BJ (cell line): ENCODE measurements at regions not wholly inside any gene's neighbourhood (a gene's known extent, or its start where the extent isn't known, plus 50 kb on each side); places are given as distances from the start of the nearest gene placed in this dataset.

ENCODE experiments used
- CTCF ChIA-PET: fragments of 350-600 bp; formaldehyde crosslinking; extraction: SDS; loops from one replicate; lab custom pipeline; 2021; ENCODE audit warnings: antibody characterized with exemption, inconsistent platforms; lab: Yijun Ruan, JAX
- POLR2A ChIA-PET: fragments of 300-600 bp; sonication (Branson Sonifier 250); formaldehyde crosslinking; extraction: SDS; loops from one replicate; lab custom pipeline; 2021; ENCODE audit warnings: antibody characterized with exemption; lab: Charles Lee
- DNase-seq: peaks from one replicate; pipeline ENCODE4 v3.0.0-alpha.2; 2011; ENCODE audit warnings: low read depth
- H3K27me3 ChIP-seq: 2 replicates; pipeline ENCODE4 v1.6.0; 2011; ENCODE audit warnings: low read length; ENCODE audit not compliant: control insufficient read depth, insufficient read depth
- H3K36me3 ChIP-seq: 2 replicates; pipeline ENCODE4 v1.5.1; 2011; ENCODE audit warnings: low read length; ENCODE audit not compliant: control insufficient read depth, insufficient read depth
- H3K4me3 ChIP-seq: 2 replicates; pipeline ENCODE4 v1.5.1; 2011; ENCODE audit warnings: low read depth, mild to moderate bottlenecking, control low read depth, low read length
- TF ChIP-seq, protein P1 (sequence below): IDR thresholded peaks from 2 replicates; pipeline ENCODE4 v1.5.1; 2011; ENCODE audit warnings: low read depth, mild to moderate bottlenecking, control low read depth, inconsistent platforms, low read length, moderate library complexity; ENCODE audit not compliant: insufficient read depth

GRCh38 chr16:86826941-86827340 is 248.6 kb downstream of the FOXL1 start:
- TF ChIP-seq, protein P1, sequence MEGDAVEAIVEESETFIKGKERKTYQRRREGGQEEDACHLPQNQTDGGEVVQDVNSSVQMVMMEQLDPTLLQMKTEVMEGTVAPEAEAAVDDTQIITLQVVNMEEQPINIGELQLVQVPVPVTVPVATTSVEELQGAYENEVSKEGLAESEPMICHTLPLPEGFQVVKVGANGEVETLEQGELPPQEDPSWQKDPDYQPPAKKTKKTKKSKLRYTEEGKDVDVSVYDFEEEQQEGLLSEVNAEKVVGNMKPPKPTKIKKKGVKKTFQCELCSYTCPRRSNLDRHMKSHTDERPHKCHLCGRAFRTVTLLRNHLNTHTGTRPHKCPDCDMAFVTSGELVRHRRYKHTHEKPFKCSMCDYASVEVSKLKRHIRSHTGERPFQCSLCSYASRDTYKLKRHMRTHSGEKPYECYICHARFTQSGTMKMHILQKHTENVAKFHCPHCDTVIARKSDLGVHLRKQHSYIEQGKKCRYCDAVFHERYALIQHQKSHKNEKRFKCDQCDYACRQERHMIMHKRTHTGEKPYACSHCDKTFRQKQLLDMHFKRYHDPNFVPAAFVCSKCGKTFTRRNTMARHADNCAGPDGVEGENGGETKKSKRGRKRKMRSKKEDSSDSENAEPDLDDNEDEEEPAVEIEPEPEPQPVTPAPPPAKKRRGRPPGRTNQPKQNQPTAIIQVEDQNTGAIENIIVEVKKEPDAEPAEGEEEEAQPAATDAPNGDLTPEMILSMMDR: no peak
- CTCF ChIA-PET: interaction anchor here (1.0 kb wide), 1 partner anchor 51 kb away, joined by 3 read pairs; no protein-coding TSS in a partner anchor
- Histone ChIP-seq H3K4me3 (no peak overlapping the region), H3K36me3 (no peaks in the 10 kb centered on the region), H3K27me3 (peaks cover 32% of the 10 kb centered on the region)
- POLR2A ChIA-PET: no interaction called here
- DNase-seq: no peak

DNA sequence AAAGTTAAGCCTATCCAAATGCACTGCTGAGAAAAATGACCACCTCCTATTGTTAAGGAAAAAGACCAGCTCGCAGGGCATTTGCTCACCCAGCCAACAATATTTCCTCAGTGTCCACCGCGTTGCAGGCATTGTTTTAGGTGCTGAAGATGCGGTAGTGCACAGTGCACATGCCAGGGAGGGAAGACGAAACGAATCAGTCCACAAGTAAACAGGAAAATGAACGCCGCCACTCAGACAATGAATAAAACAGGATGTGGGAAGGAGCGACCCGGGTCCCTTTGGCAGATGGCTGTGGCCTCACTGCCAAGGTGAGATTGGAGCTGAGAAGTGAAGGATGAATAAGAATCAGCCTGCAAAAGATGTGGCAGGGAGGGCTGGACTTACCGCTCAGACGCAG is 249.2 kb downstream of the FOXL1 start:
- DNase-seq: no peak
- TF ChIP-seq, protein P1: no peak
- no peak overlapping the region for H3K4me3 ChIP-seq
- CTCF ChIA-PET: interaction anchor here (1.0 kb wide), 1 partner anchor 51 kb away, joined by 3 read pairs; no protein-coding TSS in a partner anchor
- peaks cover 30% of the 10 kb centered on the region for H3K27me3 ChIP-seq
- no peaks in the 10 kb centered on the region for H3K36me3 ChIP-seq
- POLR2A ChIA-PET: no interaction called here

GRCh38 chr16:86828202-86828601 is 249.9 kb downstream of the FOXL1 start:
- ChIA-PET POLR2A (no interaction called here), CTCF (interaction anchor here (1.6 kb wide), 1 partner anchor 9 kb away, joined by 4 read pairs; no protein-coding TSS in a partner anchor)
- TF ChIP-seq, protein P1: no peak
- Histone ChIP-seq H3K4me3 (no peak overlapping the region), H3K36me3 (no peaks in the 10 kb centered on the region), H3K27me3 (peaks cover 30% of the 10 kb centered on the region)
- DNase-seq: no peak

DNA sequence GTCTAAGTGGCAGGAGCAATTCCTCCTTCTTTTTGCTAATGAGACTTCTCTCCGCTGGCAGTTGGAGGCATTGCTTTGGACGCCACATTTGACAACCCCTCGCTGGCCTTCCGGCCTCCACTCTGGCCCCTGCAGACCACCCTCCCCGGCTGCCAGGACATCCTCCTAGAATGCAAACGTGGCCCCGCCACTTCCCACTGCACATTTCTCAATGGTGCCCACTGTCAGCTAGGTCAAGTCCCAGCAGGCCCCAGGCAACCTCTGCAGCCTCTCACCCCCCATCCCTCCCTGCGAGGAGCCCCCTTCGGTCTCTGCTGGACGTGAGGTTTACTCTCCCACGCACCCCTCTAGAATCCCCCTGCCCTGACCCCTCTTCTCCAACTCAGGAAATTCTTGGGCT is 250.3 kb downstream of the FOXL1 start:
- Histone ChIP-seq H3K4me3 (no peak overlapping the region), H3K36me3 (no peaks in the 10 kb centered on the region), H3K27me3 (peaks cover 30% of the 10 kb centered on the region)
- DNase-seq: no peak
- POLR2A ChIA-PET: no interaction called here
- TF ChIP-seq, protein P1: no peak
- CTCF ChIA-PET: interaction anchor here (1.6 kb wide), 1 partner anchor 9 kb away, joined by 4 read pairs; no protein-coding TSS in a partner anchor

DNA sequence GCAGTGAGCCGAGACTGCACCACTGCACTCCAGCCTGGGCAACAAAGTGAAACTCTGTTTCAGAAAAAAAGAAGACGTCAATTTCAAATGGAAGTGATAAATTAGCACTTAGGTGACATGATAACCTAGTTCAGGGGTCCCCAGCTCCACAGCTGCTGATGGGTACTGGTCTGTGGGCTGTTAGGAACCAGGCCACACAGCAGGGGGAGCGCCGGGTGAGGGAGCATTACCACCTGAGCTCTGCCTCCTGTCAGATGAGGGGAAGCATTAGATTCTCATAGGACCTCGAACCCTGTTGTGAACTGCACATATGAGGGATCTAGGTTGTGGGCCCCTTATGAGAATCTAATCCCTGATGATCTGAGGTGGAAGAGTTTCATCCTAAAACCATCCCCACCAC is 253.0 kb downstream of the FOXL1 start:
- DNase-seq: no peak
- no peak overlapping the region for H3K4me3 ChIP-seq
- TF ChIP-seq, protein P1: no peak
- peaks cover 18% of the 10 kb centered on the region for H3K27me3 ChIP-seq
- ChIA-PET CTCF (no interaction called here), POLR2A (no interaction called here)
- H3K36me3 ChIP-seq: no peaks in the 10 kb centered on the region
